Memory B cell (primary cell): ENCODE measurements at regions not wholly inside any gene's neighbourhood (a gene's known extent, or its start where the extent isn't known, plus 50 kb on each side); places are given as distances from the start of the nearest gene placed in this dataset.

Source experiments
- ATAC-seq: fragments of 150-1000 bp; cut with Tn5 transposase; 2 replicates; pipeline ENCODE4 v1.10.0; 2021; ENCODE audit warnings: low read depth, mild to moderate bottlenecking, moderate library complexity
- DNase-seq, 2 donors: peaks; one replicate each; pipeline ENCODE4 v3.0.0; 2022; ENCODE audit warnings: low spot score in 2 of 2
- H3K27ac Mint-ChIP-seq: one replicate; pipeline ENCODE4 v1.8.0; 2022; ENCODE audit warnings: mild to moderate bottlenecking, moderate library complexity, mixed read lengths
- H3K27me3 Mint-ChIP-seq: one replicate; pipeline ENCODE4 v1.8.0; 2022; ENCODE audit warnings: mixed read lengths
- H3K36me3 Mint-ChIP-seq: one replicate; pipeline ENCODE4 v1.8.0; 2022; ENCODE audit warnings: mild to moderate bottlenecking, mixed read lengths
- H3K4me1 Mint-ChIP-seq: one replicate; pipeline ENCODE4 v1.8.0; 2022; ENCODE audit warnings: mixed read lengths
- H3K4me3 Mint-ChIP-seq: one replicate; pipeline ENCODE4 v1.8.0; 2022; ENCODE audit warnings: mild to moderate bottlenecking, moderate library complexity, mixed read lengths
- H3K9me3 Mint-ChIP-seq: one replicate; pipeline ENCODE4 v1.8.0; 2022; ENCODE audit warnings: mixed read lengths

GRCh38 chr18:39672171-39672570 is 2106.6 kb upstream of the CELF4 start:
- Mint-ChIP-seq H3K9me3 (peaks cover 2% of the 10 kb centered on the region), H3K4me1 (no peaks in the 10 kb centered on the region), H3K27ac (no peak overlapping the region), H3K27me3 (no peaks in the 10 kb centered on the region), H3K36me3 (no peaks in the 10 kb centered on the region), H3K4me3 (no peak overlapping the region)
- ATAC-seq (no peak), DNase-seq (no peak)

- Mint-ChIP-seq H3K4me3 (no peak overlapping the region), H3K27me3 (no peaks in the 10 kb centered on the region), H3K27ac (no peak overlapping the region), H3K9me3 (peaks cover 5% of the 10 kb centered on the region), H3K4me1 (no peaks in the 10 kb centered on the region), H3K36me3 (no peaks in the 10 kb centered on the region)
- no peak for ATAC-seq
- DNase-seq, result no peak
Observed at GRCh38 chr18:39667905-39668304, 2102.3 kb upstream of the CELF4 start.

- ATAC-seq (no peak), DNase-seq (no peak)
- H3K27ac Mint-ChIP-seq, result no peak overlapping the region
- H3K27me3 Mint-ChIP-seq, result no peaks in the 10 kb centered on the region
- no peak overlapping the region for H3K4me3 Mint-ChIP-seq
- no peaks in the 10 kb centered on the region for H3K4me1 Mint-ChIP-seq
- no peaks in the 10 kb centered on the region for H3K36me3 Mint-ChIP-seq
- peaks cover 5% of the 10 kb centered on the region for H3K9me3 Mint-ChIP-seq
Observed at GRCh38 chr18:39666541-39666940, 2100.9 kb upstream of the CELF4 start.

- Mint-ChIP-seq H3K9me3 (peaks cover 3% of the 10 kb centered on the region), H3K27ac (no peak overlapping the region), H3K27me3 (no peaks in the 10 kb centered on the region), H3K4me3 (no peak overlapping the region), H3K4me1 (no peaks in the 10 kb centered on the region), H3K36me3 (no peaks in the 10 kb centered on the region)
- ATAC-seq (no peak), DNase-seq (no peak)
Observed at GRCh38 chr18:39661856-39662366, 2096.3 kb upstream of the CELF4 start.

- no peak overlapping the region for H3K4me3 Mint-ChIP-seq
- DNase-seq (no peak), ATAC-seq (no peak)
- H3K4me1 Mint-ChIP-seq, result no peaks in the 10 kb centered on the region
- peaks cover 2% of the 10 kb centered on the region for H3K9me3 Mint-ChIP-seq
- H3K27ac Mint-ChIP-seq, result no peak overlapping the region
- no peaks in the 10 kb centered on the region for H3K27me3 Mint-ChIP-seq
- no peaks in the 10 kb centered on the region for H3K36me3 Mint-ChIP-seq
Observed at GRCh38 chr18:39660141-39660540, 2094.5 kb upstream of the CELF4 start.

GRCh38 chr18:39655341-39655740 is 2089.7 kb upstream of the CELF4 start:
- H3K4me3 Mint-ChIP-seq, result no peak overlapping the region
- no peak for DNase-seq
- H3K4me1 Mint-ChIP-seq, result no peaks in the 10 kb centered on the region
- no peaks in the 10 kb centered on the region for H3K27me3 Mint-ChIP-seq
- H3K36me3 Mint-ChIP-seq, result no peaks in the 10 kb centered on the region
- no peak for ATAC-seq
- H3K27ac Mint-ChIP-seq, result no peak overlapping the region
- no peaks in the 10 kb centered on the region for H3K9me3 Mint-ChIP-seq

GRCh38 chr18:39653221-39653620 is 2087.6 kb upstream of the CELF4 start:
- Mint-ChIP-seq H3K27me3 (no peaks in the 10 kb centered on the region), H3K27ac (no peak overlapping the region), H3K4me1 (no peaks in the 10 kb centered on the region), H3K4me3 (no peak overlapping the region), H3K9me3 (peaks cover 3% of the 10 kb centered on the region), H3K36me3 (no peaks in the 10 kb centered on the region)
- DNase-seq (no peak), ATAC-seq (no peak)

- Mint-ChIP-seq H3K36me3 (no peaks in the 10 kb centered on the region), H3K4me3 (no peak overlapping the region), H3K27ac (no peak overlapping the region), H3K27me3 (no peaks in the 10 kb centered on the region), H3K4me1 (no peaks in the 10 kb centered on the region), H3K9me3 (peaks cover 6% of the 10 kb centered on the region)
- ATAC-seq (no peak), DNase-seq (no peak)
Observed at GRCh38 chr18:39648616-39649015, 2083.0 kb upstream of the CELF4 start.

- no peak overlapping the region for H3K4me3 Mint-ChIP-seq
- no peak overlapping the region for H3K27ac Mint-ChIP-seq
- ATAC-seq, result no peak
- no peaks in the 10 kb centered on the region for H3K27me3 Mint-ChIP-seq
- no peaks in the 10 kb centered on the region for H3K36me3 Mint-ChIP-seq
- DNase-seq, result no peak
- H3K9me3 Mint-ChIP-seq, result peaks cover 7% of the 10 kb centered on the region
- H3K4me1 Mint-ChIP-seq, result no peaks in the 10 kb centered on the region
Observed at GRCh38 chr18:39647627-39648534, 2082.3 kb upstream of the CELF4 start.

GRCh38 chr18:39638224-39638623 is 2072.6 kb upstream of the CELF4 start:
- ATAC-seq, result no peak

GRCh38 chr18:39636931-39637330 is 2071.3 kb upstream of the CELF4 start:
- no peak overlapping the region for H3K27ac Mint-ChIP-seq
- no peaks in the 10 kb centered on the region for H3K27me3 Mint-ChIP-seq
- H3K4me1 Mint-ChIP-seq, result no peaks in the 10 kb centered on the region
- ATAC-seq, result no peak
- no peak overlapping the region for H3K4me3 Mint-ChIP-seq
- H3K36me3 Mint-ChIP-seq, result no peaks in the 10 kb centered on the region
- DNase-seq, result no peak
- H3K9me3 Mint-ChIP-seq, result peaks cover 5% of the 10 kb centered on the region

More at GRCh38 chr18:39638224-39638623, 2072.6 kb upstream of the CELF4 start:
- DNase-seq, result no peak
- Mint-ChIP-seq H3K4me1 (no peaks in the 10 kb centered on the region), H3K4me3 (no peak overlapping the region), H3K27me3 (no peaks in the 10 kb centered on the region), H3K36me3 (no peaks in the 10 kb centered on the region), H3K9me3 (peaks cover 5% of the 10 kb centered on the region), H3K27ac (no peak overlapping the region)

GRCh38 chr18:39635966-39636365 is 2070.4 kb upstream of the CELF4 start:
- H3K27me3 Mint-ChIP-seq, result no peaks in the 10 kb centered on the region

GRCh38 chr18:39635192-39635591 is 2069.6 kb upstream of the CELF4 start:
- no peak for DNase-seq
- Mint-ChIP-seq H3K4me1 (no peaks in the 10 kb centered on the region), H3K27ac (no peak overlapping the region), H3K9me3 (peaks cover 3% of the 10 kb centered on the region), H3K27me3 (no peaks in the 10 kb centered on the region), H3K4me3 (no peak overlapping the region), H3K36me3 (no peaks in the 10 kb centered on the region)
- ATAC-seq, result no peak

More at GRCh38 chr18:39635966-39636365, 2070.4 kb upstream of the CELF4 start:
- H3K36me3 Mint-ChIP-seq, result no peaks in the 10 kb centered on the region
- DNase-seq (no peak), ATAC-seq (no peak)
- H3K27ac Mint-ChIP-seq, result no peak overlapping the region
- no peaks in the 10 kb centered on the region for H3K4me1 Mint-ChIP-seq
- peaks cover 3% of the 10 kb centered on the region for H3K9me3 Mint-ChIP-seq
- H3K4me3 Mint-ChIP-seq, result no peak overlapping the region

GRCh38 chr18:39627936-39628335 is 2062.3 kb upstream of the CELF4 start:
- Mint-ChIP-seq H3K27me3 (no peaks in the 10 kb centered on the region), H3K36me3 (no peaks in the 10 kb centered on the region), H3K4me1 (no peaks in the 10 kb centered on the region), H3K4me3 (no peak overlapping the region), H3K27ac (no peak overlapping the region), H3K9me3 (peaks cover 8% of the 10 kb centered on the region)
- DNase-seq (no peak), ATAC-seq (no peak)

GRCh38 chr18:39624961-39625360 is 2059.4 kb upstream of the CELF4 start:
- DNase-seq, result no peak
- H3K27me3 Mint-ChIP-seq, result no peaks in the 10 kb centered on the region
- H3K27ac Mint-ChIP-seq, result no peak overlapping the region
- ATAC-seq, result no peak
- peaks cover 8% of the 10 kb centered on the region for H3K9me3 Mint-ChIP-seq
- no peaks in the 10 kb centered on the region for H3K36me3 Mint-ChIP-seq
- no peak overlapping the region for H3K4me3 Mint-ChIP-seq
- H3K4me1 Mint-ChIP-seq, result no peaks in the 10 kb centered on the region
